NCI-H748 (cell line): ENCODE measurements at regions not wholly inside any gene's neighbourhood (a gene's known extent, or its start where the extent isn't known, plus 50 kb on each side); places are given as distances from the start of the nearest gene placed in this dataset.

Experiments
- DNase-seq: peaks from one replicate; lab custom pipeline; 2025; ENCODE audit not compliant: unreplicated experiment; lab: John Stamatoyannopoulos, UW

DNA sequence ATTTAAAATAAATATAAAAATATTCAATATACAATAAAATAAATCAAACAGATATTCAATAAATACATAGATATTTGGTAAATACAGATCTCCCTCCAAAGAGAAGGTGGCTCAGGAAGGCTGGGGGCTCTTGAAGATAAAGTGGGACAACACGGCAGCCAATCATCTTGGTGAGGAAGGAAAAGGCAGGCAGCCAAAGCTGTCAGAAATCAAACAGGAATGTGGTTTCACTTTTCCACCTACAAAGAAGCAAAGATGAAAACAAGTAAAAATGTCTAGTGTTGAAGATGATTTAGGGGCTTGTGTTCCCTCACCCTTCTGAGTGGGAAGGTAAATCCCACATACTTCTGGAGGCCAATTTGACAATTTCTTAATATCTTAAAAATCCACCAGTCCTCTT is 85.7 kb downstream of the B3GNT2 start:
- no peak for DNase-seq

GRCh38 chr2:62277688-62278087 is 81.8 kb downstream of the B3GNT2 start:
- DNase-seq, result no peak
